ENCODE measurements at regions not wholly inside any gene's neighbourhood (a gene's known extent, or its start where the extent isn't known, plus 50 kb on each side); places are given as distances from the start of the nearest gene placed in this dataset.

DNA sequence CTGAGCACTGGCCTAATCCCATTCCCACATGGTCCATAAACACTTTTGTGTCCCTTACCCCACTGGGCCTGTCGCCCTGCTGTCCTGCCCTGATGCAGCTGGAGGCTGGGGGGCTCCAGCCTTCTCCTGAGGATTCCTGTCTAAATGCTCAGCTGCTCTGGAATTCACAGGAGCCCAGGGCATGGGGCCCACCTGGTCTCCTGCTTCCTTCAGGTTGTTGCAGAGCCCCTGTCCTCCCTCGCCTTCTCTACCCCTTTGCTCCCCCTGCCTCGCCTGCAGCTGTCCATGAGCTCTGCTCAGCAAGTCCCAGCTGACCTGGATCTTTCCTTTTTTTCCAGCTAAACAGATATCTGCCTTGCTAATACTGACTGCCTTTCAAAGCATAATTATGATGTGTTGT lies 286.9 kb downstream of the XXYLT1 start:
- TF ChIP-seq NFIC (IDR thresholded peaks at IDR 0.05): no peak
- no peak for TF ChIP-seq FOXM1 (IDR thresholded peaks at IDR 0.05; ENCODE audit: borderline replicate concordance, low read depth)
- TF ChIP-seq USF1 (IDR thresholded peaks at IDR 0.05): no peak
- TF ChIP-seq EP300 (IDR thresholded peaks at IDR 0.05; ENCODE audit: borderline replicate concordance): no peak
- no peak for TF ChIP-seq EGR1 (IDR thresholded peaks at IDR 0.05)
- TF ChIP-seq MAX (IDR thresholded peaks at IDR 0.05): no peak
- TF ChIP-seq, protein P1, sequence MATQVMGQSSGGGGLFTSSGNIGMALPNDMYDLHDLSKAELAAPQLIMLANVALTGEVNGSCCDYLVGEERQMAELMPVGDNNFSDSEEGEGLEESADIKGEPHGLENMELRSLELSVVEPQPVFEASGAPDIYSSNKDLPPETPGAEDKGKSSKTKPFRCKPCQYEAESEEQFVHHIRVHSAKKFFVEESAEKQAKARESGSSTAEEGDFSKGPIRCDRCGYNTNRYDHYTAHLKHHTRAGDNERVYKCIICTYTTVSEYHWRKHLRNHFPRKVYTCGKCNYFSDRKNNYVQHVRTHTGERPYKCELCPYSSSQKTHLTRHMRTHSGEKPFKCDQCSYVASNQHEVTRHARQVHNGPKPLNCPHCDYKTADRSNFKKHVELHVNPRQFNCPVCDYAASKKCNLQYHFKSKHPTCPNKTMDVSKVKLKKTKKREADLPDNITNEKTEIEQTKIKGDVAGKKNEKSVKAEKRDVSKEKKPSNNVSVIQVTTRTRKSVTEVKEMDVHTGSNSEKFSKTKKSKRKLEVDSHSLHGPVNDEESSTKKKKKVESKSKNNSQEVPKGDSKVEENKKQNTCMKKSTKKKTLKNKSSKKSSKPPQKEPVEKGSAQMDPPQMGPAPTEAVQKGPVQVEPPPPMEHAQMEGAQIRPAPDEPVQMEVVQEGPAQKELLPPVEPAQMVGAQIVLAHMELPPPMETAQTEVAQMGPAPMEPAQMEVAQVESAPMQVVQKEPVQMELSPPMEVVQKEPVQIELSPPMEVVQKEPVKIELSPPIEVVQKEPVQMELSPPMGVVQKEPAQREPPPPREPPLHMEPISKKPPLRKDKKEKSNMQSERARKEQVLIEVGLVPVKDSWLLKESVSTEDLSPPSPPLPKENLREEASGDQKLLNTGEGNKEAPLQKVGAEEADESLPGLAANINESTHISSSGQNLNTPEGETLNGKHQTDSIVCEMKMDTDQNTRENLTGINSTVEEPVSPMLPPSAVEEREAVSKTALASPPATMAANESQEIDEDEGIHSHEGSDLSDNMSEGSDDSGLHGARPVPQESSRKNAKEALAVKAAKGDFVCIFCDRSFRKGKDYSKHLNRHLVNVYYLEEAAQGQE (IDR thresholded peaks at IDR 0.05; ENCODE audit: low read depth): no peak
- TF ChIP-seq TAF1 (IDR thresholded peaks at IDR 0.05; ENCODE audit: low read depth): no peak
- no peak for TF ChIP-seq RAD21 (IDR thresholded peaks at IDR 0.05; ENCODE audit: low read depth)
- TF ChIP-seq ZBTB7A (IDR thresholded peaks at IDR 0.05; ENCODE audit: low read depth): no peak
